CD4-positive, alpha-beta T cell treated with Interleukin-17A for 4 hours (primary cell): ENCODE measurements at regions not wholly inside any gene's neighbourhood (a gene's known extent, or its start where the extent isn't known, plus 50 kb on each side); places are given as distances from the start of the nearest gene placed in this dataset.

ENCODE experiments used
- DNase-seq: peaks from one replicate; pipeline ENCODE4 v3.0.0-alpha.2; 2020; ENCODE audit warnings: mixed read lengths

- DNase-seq, result no peak
Observed at GRCh38 chr14:51552768-51553404, 98.8 kb upstream of the FRMD6 start.

GRCh38 chr14:51554339-51554920, 97.3 kb upstream of the FRMD6 start:
- DNase-seq, result no peak

- peak; percentile 15 for DNase-seq
Observed at GRCh38 chr14:51554953-51555352, 96.8 kb upstream of the FRMD6 start.

GRCh38 chr14:51561141-51561540, 90.6 kb upstream of the FRMD6 start:
- DNase-seq, result no peak

GRCh38 chr14:51562816-51563215, 88.9 kb upstream of the FRMD6 start:
- DNase-seq, result no peak

- no peak for DNase-seq
Observed at GRCh38 chr14:51563560-51563959, 88.2 kb upstream of the FRMD6 start.

GRCh38 chr14:51564460-51564859, 87.2 kb upstream of the FRMD6 start:
- DNase-seq, result no peak

GRCh38 chr14:51564986-51565604, 86.6 kb upstream of the FRMD6 start:
- DNase-seq, result no peak

GRCh38 chr14:51566831-51567582, 84.7 kb upstream of the FRMD6 start:
- peak; percentile 27 for DNase-seq

- no peak for DNase-seq
Observed at GRCh38 chr14:51568366-51568765, 83.3 kb upstream of the FRMD6 start.

GRCh38 chr14:51573607-51574006, 78.1 kb upstream of the FRMD6 start:
- DNase-seq, result no peak

- DNase-seq, result no peak
Observed at GRCh38 chr14:51574009-51574408, 77.7 kb upstream of the FRMD6 start.

GRCh38 chr14:51575349-51576116, 76.2 kb upstream of the FRMD6 start:
- DNase-seq, result no peak

GRCh38 chr14:51576117-51576430, 75.6 kb upstream of the FRMD6 start:
- DNase-seq, result no peak

GRCh38 chr14:51576879-51577278, 74.8 kb upstream of the FRMD6 start:
- no peak for DNase-seq

GRCh38 chr14:51578853-51579252, 72.9 kb upstream of the FRMD6 start:
- DNase-seq, result no peak

GRCh38 chr14:51581017-51581881, 70.5 kb upstream of the FRMD6 start:
- no peak for DNase-seq

GRCh38 chr14:51582437-51582836, 69.3 kb upstream of the FRMD6 start:
- no peak for DNase-seq

GRCh38 chr14:51585055-51585454, 66.7 kb upstream of the FRMD6 start:
- DNase-seq, result no peak

GRCh38 chr14:51592836-51593235, 58.9 kb upstream of the FRMD6 start:
- DNase-seq, result no peak

- no peak for DNase-seq
Observed at GRCh38 chr14:51593397-51593796, 58.3 kb upstream of the FRMD6 start.

GRCh38 chr14:51595881-51596455, 55.7 kb upstream of the FRMD6 start:
- no peak for DNase-seq
